Mesenchymal stem cell (in vitro differentiated cells and primary cell): ENCODE measurements at regions not wholly inside any gene's neighbourhood (a gene's known extent, or its start where the extent isn't known, plus 50 kb on each side); places are given as distances from the start of the nearest gene placed in this dataset.

Experiments used
- DNase-seq: peaks from one replicate; pipeline ENCODE4 v3.0.0-alpha.2; 2013
- H2AFZ ChIP-seq: one replicate; pipeline ENCODE4 v1.6.1; 2013; ENCODE audit warnings: low read depth, mild to moderate bottlenecking, control low read depth, inconsistent platforms, low read length, moderate library complexity
- H2AK5ac ChIP-seq: 2 replicates; pipeline ENCODE4 v1.6.1; 2013; ENCODE audit warnings: low read length, moderate library complexity, mild to moderate bottlenecking, inconsistent platforms; ENCODE audit not compliant: severe bottlenecking
- H2BK120ac ChIP-seq: one replicate; pipeline ENCODE4 v1.6.1; 2013; ENCODE audit warnings: low read depth, mild to moderate bottlenecking, inconsistent platforms, low read length, moderate library complexity
- H2BK12ac ChIP-seq, 2 experiments: one replicate each; pipeline ENCODE4 v1.6.1; 2013; ENCODE audit warnings: inconsistent platforms in 2 of 2, low read length in 2 of 2, mild to moderate bottlenecking in 2 of 2, moderate library complexity in 2 of 2, control low read depth in 1 of 2
- H2BK15ac ChIP-seq: one replicate; pipeline ENCODE4 v1.6.1; 2013; ENCODE audit warnings: mild to moderate bottlenecking, low read depth, inconsistent platforms; ENCODE audit not compliant: poor library complexity, severe bottlenecking
- H2BK5ac ChIP-seq: 2 replicates; pipeline ENCODE4 v1.6.1; 2013; ENCODE audit warnings: low read depth, mild to moderate bottlenecking, low read length, control low read depth, inconsistent platforms; ENCODE audit not compliant: poor library complexity, severe bottlenecking
- H3K14ac ChIP-seq, 2 experiments: one replicate each; pipeline ENCODE4 v1.6.1; 2013; ENCODE audit warnings: inconsistent platforms in 2 of 2, low read length in 2 of 2, control low read depth in 1 of 2, mild to moderate bottlenecking in 1 of 2, moderate library complexity in 1 of 2
- H3K18ac ChIP-seq, 2 experiments: one replicate each; pipeline ENCODE4 v1.6.1; 2013; ENCODE audit warnings: inconsistent platforms in 2 of 2, low read length in 2 of 2, control low read depth in 1 of 2, low read depth in 1 of 2, mild to moderate bottlenecking in 1 of 2
- H3K23ac ChIP-seq, 2 experiments: one replicate each; pipeline ENCODE4 v1.6.1; 2013; ENCODE audit warnings: inconsistent platforms in 2 of 2, low read length in 2 of 2, mild to moderate bottlenecking in 2 of 2, moderate library complexity in 2 of 2, control low read depth in 1 of 2
- H3K27ac ChIP-seq: 2 replicates; pipeline ENCODE4 v1.5.1; 2013; ENCODE audit warnings: mild to moderate bottlenecking, moderate library complexity, low read length, control low read depth, inconsistent platforms; ENCODE audit not compliant: poor library complexity, severe bottlenecking
- H3K27me3 ChIP-seq, 2 experiments: 2 replicates each; pipeline versions ENCODE4 v1.6.1 to v1.7.0; 2013; ENCODE audit warnings: low read length in 2 of 2, mild to moderate bottlenecking in 2 of 2, moderate library complexity in 2 of 2, control low read depth in 1 of 2, inconsistent platforms in 1 of 2; ENCODE audit not compliant: control insufficient read depth in 1 of 2, insufficient read depth in 1 of 2
- H3K36me3 ChIP-seq, 2 experiments: 2 replicates each; pipeline versions ENCODE4 v1.6.1 to v1.7.0; 2013; ENCODE audit warnings: low read length in 2 of 2, control low read depth in 1 of 2, inconsistent platforms in 1 of 2, low read depth in 1 of 2, mild to moderate bottlenecking in 1 of 2; ENCODE audit not compliant: insufficient read depth in 2 of 2, control insufficient read depth in 1 of 2
- H3K4ac ChIP-seq, 2 experiments: one replicate each; pipeline ENCODE4 v1.6.1; 2013; ENCODE audit warnings: inconsistent platforms in 2 of 2, low read length in 2 of 2, mild to moderate bottlenecking in 2 of 2, moderate library complexity in 2 of 2, control low read depth in 1 of 2, low read depth in 1 of 2
- H3K4me1 ChIP-seq: 2 replicates; pipeline ENCODE4 v1.6.1; 2013; ENCODE audit warnings: low read depth, low read length, control low read depth; ENCODE audit not compliant: control insufficient read depth, insufficient read depth
- H3K4me2 ChIP-seq: 2 replicates; pipeline ENCODE4 v1.6.1; 2013; ENCODE audit warnings: low read length, mild to moderate bottlenecking, inconsistent platforms; ENCODE audit not compliant: poor library complexity, severe bottlenecking
- H3K4me3 ChIP-seq, 2 experiments: 2 replicates each; pipeline versions ENCODE4 v1.5.1 to v1.7.0; 2013; ENCODE audit warnings: low read length in 2 of 2, mild to moderate bottlenecking in 2 of 2, control low read depth in 1 of 2, low read depth in 1 of 2; ENCODE audit not compliant: insufficient read depth in 1 of 2
- H3K79me1 ChIP-seq: replicated peaks from 2 replicates; pipeline ENCODE4 v1.6.1; 2013; ENCODE audit warnings: mild to moderate bottlenecking, control low read depth, low read length, inconsistent platforms; ENCODE audit not compliant: poor library complexity, severe bottlenecking
- H3K9ac ChIP-seq: 2 replicates; pipeline ENCODE4 v1.7.0; 2013; ENCODE audit warnings: mild to moderate bottlenecking, low read length, moderate library complexity
- H3K9me3 ChIP-seq: 2 replicates; pipeline ENCODE4 v1.7.0; 2013; ENCODE audit warnings: mild to moderate bottlenecking, low read length; ENCODE audit not compliant: control insufficient read depth
- H4K8ac ChIP-seq: one replicate; pipeline ENCODE4 v1.6.1; 2013; ENCODE audit warnings: inconsistent platforms, mild to moderate bottlenecking, low read length, moderate library complexity
- H4K91ac ChIP-seq: one replicate; pipeline ENCODE4 v1.6.1; 2013; ENCODE audit warnings: mild to moderate bottlenecking, low read length, inconsistent platforms
- WGBS: methylation state at CpG from one replicate; pipeline ENCODE4 v1.1.7; 2013; ENCODE audit warnings: mixed read lengths; 5-methylcytosine and 5-hydroxymethylcytosine counted together

- 74% methylated on average over 5 of the region's 5 CpGs for WGBS
- DNase-seq, result peak; percentile 29
- no peak overlapping the region for H2BK15ac ChIP-seq
Observed at GRCh38 chr2:67566958-67567635, 170.0 kb downstream of the ETAA1 start.

GRCh38 chr2:67567886-67568285 is 170.8 kb downstream of the ETAA1 start:
- no peak overlapping the region for H2AFZ ChIP-seq
- H3K4me3 ChIP-seq, result no peak overlapping the region
- H3K18ac ChIP-seq, result no peak overlapping the region
- H2BK5ac ChIP-seq, result no peak overlapping the region
- no peak overlapping the region for H4K91ac ChIP-seq
- no peak overlapping the region for H3K4me2 ChIP-seq
- no peak overlapping the region for H3K14ac ChIP-seq
- no peak for DNase-seq
- peaks cover 6% of the 10 kb centered on the region for H3K9me3 ChIP-seq
- no peak overlapping the region for H2BK120ac ChIP-seq
- peak overlapping the region in 1 of 2 experiments; percentile 5 for H3K4ac ChIP-seq
- H4K8ac ChIP-seq, result no peak overlapping the region
- no peak overlapping the region for H2BK15ac ChIP-seq
- no peaks in the 10 kb centered on the region for H3K79me1 ChIP-seq
- H2BK12ac ChIP-seq, result no peak overlapping the region
- no peak overlapping the region for H3K27ac ChIP-seq
- no peaks in the 10 kb centered on the region for H3K36me3 ChIP-seq
- H3K9ac ChIP-seq, result peak overlapping the region; percentile 19
- H2AK5ac ChIP-seq, result no peak overlapping the region
- H3K4me1 ChIP-seq, result peaks cover 6% of the 10 kb centered on the region
- H3K23ac ChIP-seq, result no peak overlapping the region
- H3K27me3 ChIP-seq, result no peaks in the 10 kb centered on the region

More at GRCh38 chr2:67566958-67567635, 170.0 kb downstream of the ETAA1 start:
- no peak overlapping the region for H3K14ac ChIP-seq
- peaks cover 4% of the 10 kb centered on the region for H3K4me1 ChIP-seq
- H3K36me3 ChIP-seq, result no peaks in the 10 kb centered on the region
- H2AK5ac ChIP-seq, result no peak overlapping the region
- no peak overlapping the region for H3K4me2 ChIP-seq
- H3K4ac ChIP-seq, result peak overlapping the region in 1 of 2 experiments; percentile 43
- H2BK5ac ChIP-seq, result no peak overlapping the region
- H3K9ac ChIP-seq, result peak overlapping the region; percentile 71
- H3K27ac ChIP-seq, result no peak overlapping the region
- H3K9me3 ChIP-seq, result peaks cover 6% of the 10 kb centered on the region
- H3K18ac ChIP-seq, result peak overlapping the region; percentile 28 to 57
- no peak overlapping the region for H3K23ac ChIP-seq
- no peak overlapping the region for H4K8ac ChIP-seq
- no peaks in the 10 kb centered on the region for H3K79me1 ChIP-seq
- no peak overlapping the region for H2BK120ac ChIP-seq
- H2AFZ ChIP-seq, result no peak overlapping the region
- H3K27me3 ChIP-seq, result no peaks in the 10 kb centered on the region
- H2BK12ac ChIP-seq, result peak overlapping the region; percentile 20 to 71
- no peak overlapping the region for H4K91ac ChIP-seq
- no peak overlapping the region for H3K4me3 ChIP-seq

- Histone ChIP-seq H2BK120ac (no peak overlapping the region), H2BK15ac (no peak overlapping the region), H2BK5ac (no peak overlapping the region), H3K27me3 (no peaks in the 10 kb centered on the region), H3K4me3 (no peak overlapping the region), H3K14ac (no peak overlapping the region), H3K23ac (no peak overlapping the region), H3K4me2 (no peak overlapping the region), H3K9me3 (peaks cover 6% of the 10 kb centered on the region), H4K8ac (no peak overlapping the region), H3K4ac (peak overlapping the region in 1 of 2 experiments; percentile 41), H4K91ac (no peak overlapping the region), H3K9ac (no peak overlapping the region), H2BK12ac (peak overlapping the region; percentile 63 to 71), H2AFZ (no peak overlapping the region), H3K79me1 (no peaks in the 10 kb centered on the region), H3K18ac (no peak overlapping the region), H3K4me1 (peaks cover 10% of the 10 kb centered on the region), H2AK5ac (peak overlapping the region; percentile 89), H3K27ac (no peak overlapping the region), H3K36me3 (no peaks in the 10 kb centered on the region)
- no peak for DNase-seq
- WGBS, result 67% methylated on average over 2 of the region's 2 CpGs
Observed at GRCh38 chr2:67570611-67571010, 173.5 kb downstream of the ETAA1 start.

- no peaks in the 10 kb centered on the region for H3K79me1 ChIP-seq
- H2AK5ac ChIP-seq, result no peak overlapping the region
- H2BK5ac ChIP-seq, result no peak overlapping the region
- no peaks in the 10 kb centered on the region for H3K36me3 ChIP-seq
- no peak overlapping the region for H3K4me2 ChIP-seq
- peaks cover 6% of the 10 kb centered on the region for H3K9me3 ChIP-seq
- no peak overlapping the region for H3K4ac ChIP-seq
- DNase-seq, result peak; percentile 37
- H3K4me1 ChIP-seq, result peaks cover 5% of the 10 kb centered on the region
- no peak overlapping the region for H3K23ac ChIP-seq
- no peak overlapping the region for H2AFZ ChIP-seq
- no peaks in the 10 kb centered on the region for H3K27me3 ChIP-seq
- no peak overlapping the region for H2BK15ac ChIP-seq
- H3K14ac ChIP-seq, result no peak overlapping the region
- H3K4me3 ChIP-seq, result no peak overlapping the region
- H3K9ac ChIP-seq, result no peak overlapping the region
- peak overlapping the region; percentile 87 for H3K27ac ChIP-seq
- H3K18ac ChIP-seq, result peak overlapping the region in 1 of 2 experiments; percentile 56
- no peak overlapping the region for H2BK120ac ChIP-seq
- peak overlapping the region in 1 of 2 experiments; percentile 63 for H2BK12ac ChIP-seq
- H4K91ac ChIP-seq, result no peak overlapping the region
- H4K8ac ChIP-seq, result no peak overlapping the region
Observed at GRCh38 chr2:67571785-67572718, 174.9 kb downstream of the ETAA1 start.
